Hepatocyte (in vitro differentiated cells): ENCODE measurements at regions not wholly inside any gene's neighbourhood (a gene's known extent, or its start where the extent isn't known, plus 50 kb on each side); places are given as distances from the start of the nearest gene placed in this dataset.

ENCODE experiments used
- CTCF ChIP-seq: fragments of 200-600 bp; sonication (generic); IDR thresholded peaks from 2 replicates; pipeline ENCODE4 v1.5.1; 2016; ENCODE audit warnings: antibody characterized with exemption, mild to moderate bottlenecking; ENCODE audit not compliant: poor library complexity
- EZH2 ChIP-seq: fragments of 200-600 bp; sonication (generic); IDR thresholded peaks from 2 replicates; pipeline ENCODE4 v1.6.1; 2016; ENCODE audit warnings: antibody characterized with exemption, mild to moderate bottlenecking, borderline replicate concordance

DNA sequence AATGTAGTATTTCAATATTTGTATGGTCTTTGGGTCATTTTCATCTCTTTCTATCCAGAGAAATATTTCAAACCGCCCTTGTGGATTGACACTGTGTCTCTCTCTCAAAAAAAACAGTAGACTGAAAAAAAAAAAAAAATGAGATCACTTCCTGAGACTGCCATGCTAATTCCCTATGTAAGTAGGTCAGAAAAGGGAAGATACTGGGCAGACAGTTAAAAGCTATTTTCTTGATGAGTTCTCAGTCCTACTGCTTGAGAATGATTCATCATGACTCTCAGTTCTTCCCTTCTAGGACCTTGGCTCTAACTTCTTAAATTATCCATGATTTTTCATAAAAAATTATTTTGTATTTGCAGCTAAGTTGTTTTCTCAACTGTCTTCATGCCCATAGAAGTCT is 672.3 kb upstream of the REG3G start:
- TF ChIP-seq CTCF (no peak), EZH2 (no peak)
